Lower leg skin (tissue), 3 donors: ENCODE measurements at regions not wholly inside any gene's neighbourhood (a gene's known extent, or its start where the extent isn't known, plus 50 kb on each side); places are given as distances from the start of the nearest gene placed in this dataset.

Experiments used
- CTCF ChIP-seq, 3 donors: fragments of 450-650 bp; IDR thresholded peaks; one replicate each; pipeline ENCODE4 v1.5.1; 2016; ENCODE audit warnings: antibody characterized with exemption in 3 of 3, mild to moderate bottlenecking in 3 of 3, moderate library complexity in 2 of 3
- POLR2A ChIP-seq, 2 donors: fragments of 450-650 bp; IDR thresholded peaks; one replicate each; pipeline ENCODE4 v1.6.1; 2016 to 2017; ENCODE audit warnings: antibody characterized with exemption in 2 of 2, mild to moderate bottlenecking in 1 of 2, moderate library complexity in 1 of 2

- TF ChIP-seq CTCF (IDR thresholded peaks at IDR 0.05): no peak
- no peak for TF ChIP-seq POLR2A (IDR thresholded peaks at IDR 0.05)
Measured at GRCh38 chr17:13365331-13365730, 236.4 kb downstream of the HS3ST3A1 start.
